ENCODE measurements at regions not wholly inside any gene's neighbourhood (a gene's known extent, or its start where the extent isn't known, plus 50 kb on each side); places are given as distances from the start of the nearest gene placed in this dataset.
"Not testable (repeated sequence)": the region's sequence is repeated elsewhere in the genome, so short reads cannot be mapped to it uniquely, and the experiment has no call there.

GRCh38 chr5:135279328-135279727 is 119.7 kb downstream of the MACROH2A1 start:
- no peak for FAIRE-seq

DNA sequence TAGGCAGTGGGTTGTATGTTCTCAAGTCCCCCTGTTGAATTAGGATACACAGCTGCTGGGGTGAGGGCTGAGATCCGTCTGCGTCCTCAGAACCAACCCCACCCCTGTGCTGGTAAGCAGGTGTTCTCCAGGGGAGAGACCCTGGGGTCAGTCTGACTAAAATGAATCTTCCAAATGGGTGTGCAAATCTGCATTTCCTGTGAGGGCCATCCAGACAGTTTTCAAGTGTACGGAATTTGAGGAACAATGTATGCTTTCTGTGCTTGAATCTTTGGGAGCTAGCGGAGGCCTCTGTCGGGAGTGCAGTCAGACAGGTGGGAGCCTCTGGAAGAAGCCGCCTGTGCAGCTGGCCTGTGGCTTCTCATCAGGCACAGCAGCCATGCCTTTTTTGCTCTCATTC is 122.9 kb downstream of the MACROH2A1 start:
- DNase-seq (ENCODE audit: extremely low spot score, insufficient read length, low read depth) (no peak), FAIRE-seq (no peak)

More at GRCh38 chr5:135279328-135279727, 119.7 kb downstream of the MACROH2A1 start:
- DNase-seq (ENCODE audit: extremely low spot score, insufficient read length, low read depth), result no peak

DNA sequence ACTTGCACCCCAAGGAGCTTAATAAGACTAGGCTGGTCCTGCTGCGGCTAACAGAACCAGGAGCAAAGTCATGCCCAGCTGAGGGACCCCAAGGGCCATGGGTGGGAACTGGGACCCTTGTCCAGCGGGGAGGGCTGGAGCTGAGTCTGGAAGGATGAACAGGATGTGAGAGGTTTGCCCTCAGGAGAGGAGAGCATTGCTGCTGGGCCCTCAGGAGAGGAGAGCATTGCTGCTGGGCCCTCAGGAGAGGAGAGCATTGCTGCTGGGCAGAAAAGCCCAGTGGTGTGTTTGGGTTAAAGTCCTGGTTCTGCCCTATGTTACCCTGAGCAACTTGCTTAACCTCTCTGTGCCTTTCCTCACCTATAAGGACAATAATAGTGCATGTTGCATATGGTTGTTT is 125.8 kb downstream of the MACROH2A1 start:
- DNase-seq (ENCODE audit: extremely low spot score, insufficient read length, low read depth) (no peak), FAIRE-seq (no peak)

GRCh38 chr5:135272311-135272805 is 126.7 kb downstream of the MACROH2A1 start:
- FAIRE-seq (no peak), DNase-seq (ENCODE audit: extremely low spot score, insufficient read length, low read depth) (no peak)

DNA sequence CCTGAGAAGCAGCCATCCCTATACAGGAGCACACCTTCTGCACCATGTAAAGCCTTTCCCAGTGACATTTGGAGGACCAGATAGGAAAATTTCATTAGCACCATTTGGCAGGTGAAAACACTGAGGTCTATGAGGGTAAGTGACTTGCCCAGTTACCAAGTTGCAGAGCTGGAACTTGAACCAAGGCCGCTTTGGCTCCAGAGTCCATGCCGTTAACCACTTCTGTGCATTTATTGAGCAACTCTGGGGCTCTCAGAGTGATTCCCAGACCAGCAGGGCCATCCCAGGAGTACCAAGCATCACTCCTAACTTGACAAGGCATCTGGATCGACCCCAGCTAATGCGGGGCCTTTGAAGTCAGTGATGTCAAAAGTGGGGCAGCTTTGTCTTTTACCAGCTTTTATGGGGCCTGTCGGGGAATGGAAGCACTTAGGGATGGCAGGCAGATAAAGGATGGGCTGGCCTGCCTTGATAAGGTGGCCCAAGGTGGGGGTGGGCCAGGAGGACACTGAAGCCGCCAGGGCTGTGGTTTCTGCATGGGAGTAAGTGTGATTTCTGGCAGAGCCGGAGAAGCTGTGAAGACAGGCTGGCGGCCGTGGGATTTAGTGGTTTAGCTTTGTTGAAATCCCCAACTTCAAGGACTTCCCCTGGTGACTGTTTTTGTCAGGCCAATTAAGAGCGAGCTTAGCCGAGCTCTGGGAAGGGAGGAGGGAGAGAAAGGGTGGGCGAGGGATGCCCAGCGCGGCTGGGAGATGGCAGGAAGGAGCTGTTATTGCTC is 127.3 kb downstream of the MACROH2A1 start:
- DNase-seq (ENCODE audit: extremely low spot score, insufficient read length, low read depth) (no peak), FAIRE-seq (no peak)

DNA sequence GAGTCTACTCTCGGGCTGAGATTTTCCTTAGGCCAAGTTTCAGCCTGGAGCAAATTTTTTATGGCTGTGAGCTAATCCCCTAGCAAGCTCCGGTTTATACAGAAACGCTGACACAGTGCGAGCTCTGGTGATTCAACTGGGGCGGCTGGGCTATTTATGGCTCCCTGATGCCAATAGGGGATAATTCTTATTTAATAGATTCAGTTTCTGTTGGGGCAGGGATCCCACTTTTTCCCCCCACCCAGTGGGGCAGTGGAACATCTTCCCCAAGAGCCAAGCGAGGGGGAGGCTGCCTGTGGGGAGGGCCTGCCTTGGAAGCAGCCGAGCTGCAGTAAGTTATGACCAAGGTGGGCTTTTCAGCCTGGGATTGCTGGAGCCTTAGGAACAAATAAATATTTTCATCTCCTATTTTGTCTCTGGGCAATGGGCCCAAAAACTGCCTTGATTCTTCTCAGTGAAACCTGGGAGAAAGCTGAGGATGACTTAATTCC is 129.1 kb downstream of the MACROH2A1 start:
- FAIRE-seq (no peak), DNase-seq (ENCODE audit: extremely low spot score, insufficient read length, low read depth) (no peak)

DNA sequence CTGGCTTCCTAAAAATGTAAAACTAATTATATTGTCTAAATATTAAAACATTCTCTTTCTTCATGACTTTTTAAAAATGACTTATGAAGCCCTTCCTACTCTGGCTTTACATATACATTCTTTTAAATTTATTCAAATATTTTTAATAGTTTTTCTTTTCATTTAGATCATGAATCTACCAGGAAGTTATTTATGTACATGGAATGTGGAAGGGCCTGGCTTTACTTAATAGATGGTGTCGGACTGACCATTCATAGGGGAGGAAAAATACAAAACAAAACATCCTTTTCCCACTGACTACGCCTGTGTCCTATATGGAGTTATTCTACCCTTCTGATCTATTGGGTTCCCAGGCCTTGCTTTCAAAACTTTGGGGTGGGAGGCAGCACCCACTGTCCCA is 129.8 kb downstream of the MACROH2A1 start:
- DNase-seq (ENCODE audit: extremely low spot score, insufficient read length, low read depth) (no peak), FAIRE-seq (no peak)

- no peak for DNase-seq (ENCODE audit: extremely low spot score, insufficient read length, low read depth)
- no peak for FAIRE-seq
Measured at GRCh38 chr5:135266975-135267374, 132.1 kb downstream of the MACROH2A1 start.

DNA sequence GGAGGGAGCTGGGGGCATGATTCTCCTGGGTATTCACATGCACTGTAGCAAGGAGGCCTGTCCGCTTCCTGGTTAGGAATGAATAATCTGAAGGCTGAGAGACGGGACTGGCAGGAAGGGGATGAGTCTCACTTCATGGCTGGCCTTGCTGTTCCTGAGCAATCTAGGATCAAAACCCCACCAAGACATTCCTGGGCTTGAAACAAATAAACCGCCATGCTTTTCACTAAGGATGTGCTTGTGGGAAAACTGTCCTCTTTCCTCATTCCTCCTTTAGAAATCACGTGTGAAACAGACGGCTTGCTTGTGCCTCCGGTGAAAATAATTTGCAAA is 132.8 kb downstream of the MACROH2A1 start:
- DNase-seq (ENCODE audit: extremely low spot score, insufficient read length, low read depth) (no peak), FAIRE-seq (no peak)

- DNase-seq (ENCODE audit: extremely low spot score, insufficient read length, low read depth) (no peak), FAIRE-seq (no peak)
Measured at GRCh38 chr5:135265497-135266302, 133.3 kb downstream of the MACROH2A1 start.

- FAIRE-seq (no peak), DNase-seq (ENCODE audit: extremely low spot score, insufficient read length, low read depth) (no peak)
Measured at GRCh38 chr5:135264451-135265440, 134.3 kb downstream of the MACROH2A1 start.

- FAIRE-seq (no peak), DNase-seq (ENCODE audit: extremely low spot score, insufficient read length, low read depth) (no peak)
Measured at GRCh38 chr5:135263022-135263668, 135.9 kb downstream of the MACROH2A1 start.

GRCh38 chr5:135262364-135262763 is 136.7 kb downstream of the MACROH2A1 start:
- FAIRE-seq, result no peak
- no peak for DNase-seq (ENCODE audit: extremely low spot score, insufficient read length, low read depth)

DNA sequence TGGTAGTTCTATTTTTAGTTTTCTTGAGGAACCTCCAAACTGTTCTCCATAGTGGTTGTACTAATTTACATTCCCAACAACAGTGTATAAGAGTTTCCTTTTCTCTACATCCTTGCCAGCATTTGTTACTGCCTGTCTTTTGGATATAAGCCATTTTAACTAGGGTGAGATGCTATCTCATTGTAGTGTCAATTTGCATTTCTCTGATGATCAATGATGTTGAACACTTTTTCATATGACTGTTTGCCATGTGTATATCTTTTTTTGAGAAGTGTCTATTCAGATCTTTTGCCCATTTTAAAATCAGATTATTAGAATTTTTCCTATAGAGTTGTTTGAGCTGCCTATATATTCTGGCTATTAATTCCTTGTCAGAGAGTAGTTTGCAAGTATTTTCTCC is 138.9 kb downstream of the MACROH2A1 start:
- not testable (repeated sequence) for DNase-seq (ENCODE audit: extremely low spot score, insufficient read length, low read depth); FAIRE-seq

GRCh38 chr5:135255461-135256178 is 143.4 kb downstream of the MACROH2A1 start:
- FAIRE-seq (no peak), DNase-seq (ENCODE audit: extremely low spot score, insufficient read length, low read depth) (no peak)

- no peak for FAIRE-seq
Measured at GRCh38 chr5:135254183-135254582, 144.8 kb downstream of the MACROH2A1 start.

GRCh38 chr5:135253601-135254178 is 145.3 kb downstream of the MACROH2A1 start:
- DNase-seq (ENCODE audit: extremely low spot score, insufficient read length, low read depth), result no peak
- FAIRE-seq, result no peak

More at GRCh38 chr5:135254183-135254582, 144.8 kb downstream of the MACROH2A1 start:
- DNase-seq (ENCODE audit: extremely low spot score, insufficient read length, low read depth), result no peak

GRCh38 chr5:135251093-135251492 is 147.9 kb downstream of the MACROH2A1 start:
- FAIRE-seq (no peak), DNase-seq (ENCODE audit: extremely low spot score, insufficient read length, low read depth) (no peak)

Data from GM18507 (cell line).